GM12891 (cell line): ENCODE measurements at regions not wholly inside any gene's neighbourhood (a gene's known extent, or its start where the extent isn't known, plus 50 kb on each side); places are given as distances from the start of the nearest gene placed in this dataset.

Experiments used
- POLR2A ChIP-seq: IDR thresholded peaks from 2 replicates; pipeline ENCODE4 v1.6.1; 2011; ENCODE audit warnings: low read depth, low read length, control low read depth
- POLR2AphosphoS5 ChIP-seq: IDR thresholded peaks from 2 replicates; pipeline ENCODE4 v1.6.1; 2011; ENCODE audit warnings: low read depth, low read length, control low read depth
- POU2F2 ChIP-seq: IDR thresholded peaks from 2 replicates; pipeline ENCODE4 v1.6.1; 2011; ENCODE audit warnings: low read depth, mild to moderate bottlenecking, control low read depth, low read length, moderate library complexity
- TAF1 ChIP-seq: IDR thresholded peaks from 2 replicates; pipeline ENCODE4 v1.6.1; 2011; ENCODE audit warnings: low read depth, low read length, control low read depth

GRCh38 chr3:65285956-65286355 lies 598.2 kb upstream of the ADAMTS9 start:
- TF ChIP-seq POLR2AphosphoS5 (no peak), POLR2A (no peak), POU2F2 (no peak), TAF1 (no peak)
